WTC11 (cell line): ENCODE measurements at regions not wholly inside any gene's neighbourhood (a gene's known extent, or its start where the extent isn't known, plus 50 kb on each side); places are given as distances from the start of the nearest gene placed in this dataset.

Source experiments
- ATAC-seq: fragments of 200-7000 bp; cut with Tn5 transposase; 2 replicates; pipeline ENCODE4 v1.10.0; 2021; ENCODE audit warnings: mild to moderate bottlenecking, moderate library complexity
- CTCF ChIA-PET: fragments of 300-600 bp; sonication (Branson Sonifier 250); formaldehyde crosslinking; loops from one replicate; lab custom pipeline; 2021; ENCODE audit warnings: antibody characterized with exemption; lab: Charles Lee
- POLR2A ChIA-PET: fragments of 350-600 bp; sonication (Branson Sonifier 250); formaldehyde crosslinking; loops from one replicate; lab custom pipeline; 2021; ENCODE audit warnings: antibody characterized with exemption; lab: Charles Lee
- DNase-seq: peaks from one replicate; pipeline ENCODE4 v3.0.0; 2021; ENCODE audit warnings: low spot score
- H3K27ac Mint-ChIP-seq: 2 replicates; pipeline ENCODE4 v1.8.0; 2021; ENCODE audit warnings: mixed read lengths
- H3K27me3 Mint-ChIP-seq: 2 replicates; pipeline ENCODE4 v1.8.0; 2021; ENCODE audit warnings: low read depth, mild to moderate bottlenecking, moderate library complexity, mixed read lengths
- H3K36me3 Mint-ChIP-seq: 2 replicates; pipeline ENCODE4 v1.8.0; 2021; ENCODE audit warnings: mixed read lengths
- H3K4me1 Mint-ChIP-seq: 2 replicates; pipeline ENCODE4 v1.8.0; 2022; ENCODE audit warnings: mixed read lengths
- H3K4me3 Mint-ChIP-seq: 2 replicates; pipeline ENCODE4 v1.8.0; 2021; ENCODE audit warnings: mild to moderate bottlenecking, moderate library complexity, mixed read lengths
- H3K9me3 Mint-ChIP-seq: 2 replicates; pipeline ENCODE4 v1.8.0; 2021; ENCODE audit warnings: mixed read lengths
- E2F4 ChIP-seq: sonication (generic); formaldehyde crosslinking; IDR thresholded peaks from 2 replicates; pipeline ENCODE4 v1.8.1; 2022; ENCODE audit warnings: low read depth, mild to moderate bottlenecking, moderate library complexity, missing genetic modification reagents, borderline replicate concordance
- EMX1 ChIP-seq: fragments of 250-450 bp; sonication (Bioruptor Pico); IDR thresholded peaks from 2 replicates; pipeline ENCODE4 v1.8.0; 2021; ENCODE audit warnings: mild to moderate bottlenecking
- ETV6 ChIP-seq: sonication (generic); formaldehyde crosslinking; IDR thresholded peaks from 2 replicates; pipeline ENCODE4 v1.8.1; 2022; ENCODE audit warnings: mild to moderate bottlenecking, missing genetic modification reagents
- FOXK1 ChIP-seq: sonication (generic); formaldehyde crosslinking; IDR thresholded peaks from 2 replicates; pipeline ENCODE4 v1.8.0; 2022; ENCODE audit warnings: mild to moderate bottlenecking, moderate library complexity, missing genetic modification reagents
- GABPB1 ChIP-seq: sonication (generic); formaldehyde crosslinking; IDR thresholded peaks from 2 replicates; pipeline ENCODE4 v1.8.1; 2023; ENCODE audit warnings: mild to moderate bottlenecking, missing genetic modification reagents
- IRF1 ChIP-seq: sonication (generic); formaldehyde crosslinking; IDR thresholded peaks from 2 replicates; pipeline ENCODE4 v1.8.0; 2023; ENCODE audit warnings: missing genetic modification reagents
- KAT7 ChIP-seq: sonication (generic); formaldehyde crosslinking; IDR thresholded peaks from 2 replicates; pipeline ENCODE4 v1.8.1; 2023; ENCODE audit warnings: missing genetic modification reagents, mild to moderate bottlenecking, borderline replicate concordance
- NFYB ChIP-seq: sonication (generic); formaldehyde crosslinking; conservative IDR thresholded peaks from 2 replicates; pipeline ENCODE4 v1.8.0; 2022; ENCODE audit warnings: low read depth, missing genetic modification reagents
- NR1H2 ChIP-seq: sonication (generic); formaldehyde crosslinking; IDR thresholded peaks from 2 replicates; pipeline ENCODE4 v1.9.0; 2021; ENCODE audit warnings: mild to moderate bottlenecking, moderate library complexity, missing genetic modification reagents
- NR3C1 ChIP-seq: sonication (generic); formaldehyde crosslinking; conservative IDR thresholded peaks from 2 replicates; pipeline ENCODE4 v1.8.1; 2023; ENCODE audit warnings: low read depth, mild to moderate bottlenecking, missing genetic modification reagents
- OVOL2 ChIP-seq: fragments of 250-450 bp; sonication (Bioruptor Pico); IDR thresholded peaks from 2 replicates; pipeline ENCODE4 v1.9.0; 2021; ENCODE audit warnings: mild to moderate bottlenecking, borderline replicate concordance
- RELA ChIP-seq: sonication (generic); formaldehyde crosslinking; IDR thresholded peaks from 2 replicates; pipeline ENCODE4 v1.8.1; 2022; ENCODE audit warnings: missing genetic modification reagents, mild to moderate bottlenecking, borderline replicate concordance
- RORB ChIP-seq: fragments of 250-450 bp; sonication (Bioruptor Pico); IDR thresholded peaks from 2 replicates; pipeline ENCODE4 v1.9.0; 2021; ENCODE audit warnings: mild to moderate bottlenecking
- SOX15 ChIP-seq: fragments of 250-450 bp; sonication (Bioruptor Pico); IDR thresholded peaks from 2 replicates; pipeline ENCODE4 v1.9.0; 2021; ENCODE audit warnings: mild to moderate bottlenecking
- TP53 ChIP-seq: sonication (generic); formaldehyde crosslinking; IDR thresholded peaks from 2 replicates; pipeline ENCODE4 v1.8.1; 2023; ENCODE audit warnings: mild to moderate bottlenecking, missing genetic modification reagents
- USF2 ChIP-seq: sonication (generic); formaldehyde crosslinking; IDR thresholded peaks from 2 replicates; pipeline ENCODE4 v1.8.1; 2023; ENCODE audit warnings: mild to moderate bottlenecking, missing genetic modification reagents, moderate library complexity
- ZNF281 ChIP-seq: sonication (generic); formaldehyde crosslinking; IDR thresholded peaks from 2 replicates; pipeline ENCODE4 v1.8.0; 2023; ENCODE audit warnings: mild to moderate bottlenecking, missing genetic modification reagents
- ZNF317 ChIP-seq: sonication (generic); formaldehyde crosslinking; IDR thresholded peaks from 2 replicates; pipeline ENCODE4 v1.8.1; 2023; ENCODE audit warnings: low read depth, mild to moderate bottlenecking, moderate library complexity, missing genetic modification reagents, borderline replicate concordance
- TF ChIP-seq, protein P1 (sequence below): fragments of 250-450 bp; sonication (Bioruptor Pico); IDR thresholded peaks from 2 replicates; pipeline ENCODE4 v1.9.0; 2021; ENCODE audit warnings: moderate library complexity, mild to moderate bottlenecking, inconsistent platforms, borderline replicate concordance
- TF ChIP-seq, protein P2 (sequence below): fragments of 250-450 bp; sonication (Bioruptor Pico); IDR thresholded peaks from 2 replicates; pipeline ENCODE4 v1.8.0; 2021; ENCODE audit warnings: mild to moderate bottlenecking

DNA sequence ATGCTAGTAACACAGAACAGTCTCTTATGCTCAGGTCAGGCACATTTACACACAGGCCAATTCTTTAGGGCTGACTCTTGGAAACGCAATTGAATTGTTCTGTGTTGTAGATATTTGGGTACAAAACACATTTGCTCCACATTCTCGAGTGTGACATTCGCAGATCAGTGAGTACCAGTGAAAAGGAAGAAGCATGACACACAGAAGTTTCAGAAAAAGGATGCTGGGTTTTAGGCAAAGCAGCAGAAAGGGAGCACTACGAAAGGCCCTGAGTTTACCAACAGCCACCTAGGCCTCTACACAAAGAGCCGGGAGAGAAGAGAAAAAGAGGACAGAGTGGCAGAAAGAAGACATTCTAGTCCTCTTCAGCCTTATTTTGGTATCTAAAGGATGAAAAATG is 254.4 kb upstream of the BTG1 start:
- ATAC-seq: no peak
- peaks cover 21% of the 10 kb centered on the region for H3K9me3 Mint-ChIP-seq
- peaks cover 2% of the 10 kb centered on the region for H3K36me3 Mint-ChIP-seq
- ChIA-PET POLR2A (no interaction called here), CTCF (no interaction called here)
- peaks cover 11% of the 10 kb centered on the region; the same call in 1 of the 2 replicates for H3K4me1 Mint-ChIP-seq
- no peaks in the 10 kb centered on the region for H3K27me3 Mint-ChIP-seq
- no peak for DNase-seq
- H3K27ac Mint-ChIP-seq: no peak overlapping the region
- no peak overlapping the region for H3K4me3 Mint-ChIP-seq
- TF ChIP-seq ZNF317 (CRISPR knock-in tag) (no peak), OVOL2 (CRISPR knock-in tag) (no peak), IRF1 (CRISPR knock-in tag) (no peak), E2F4 (CRISPR knock-in tag) (no peak), USF2 (CRISPR knock-in tag) (no peak), NR3C1 (CRISPR knock-in tag) (no peak), RELA (CRISPR knock-in tag) (no peak), ZNF281 (CRISPR knock-in tag) (no peak), FOXK1 (CRISPR knock-in tag) (no peak), ETV6 (CRISPR knock-in tag) (no peak), EMX1 (no peak), NFYB (CRISPR knock-in tag) (no peak), GABPB1 (CRISPR knock-in tag) (no peak), KAT7 (no peak), TP53 (CRISPR knock-in tag) (no peak), RORB (CRISPR knock-in tag) (no peak), NR1H2 (CRISPR knock-in tag) (no peak), SOX15 (CRISPR knock-in tag) (no peak)
- TF ChIP-seq, protein P1, sequence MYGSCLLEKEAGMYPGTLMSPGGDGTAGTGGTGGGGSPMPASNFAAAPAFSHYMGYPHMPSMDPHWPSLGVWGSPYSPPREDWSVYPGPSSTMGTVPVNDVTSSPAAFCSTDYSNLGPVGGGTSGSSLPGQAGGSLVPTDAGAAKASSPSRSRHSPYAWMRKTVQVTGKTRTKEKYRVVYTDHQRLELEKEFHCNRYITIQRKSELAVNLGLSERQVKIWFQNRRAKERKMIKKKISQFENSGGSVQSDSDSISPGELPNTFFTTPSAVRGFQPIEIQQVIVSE (CRISPR knock-in tag): no peak
- TF ChIP-seq, protein P2, sequence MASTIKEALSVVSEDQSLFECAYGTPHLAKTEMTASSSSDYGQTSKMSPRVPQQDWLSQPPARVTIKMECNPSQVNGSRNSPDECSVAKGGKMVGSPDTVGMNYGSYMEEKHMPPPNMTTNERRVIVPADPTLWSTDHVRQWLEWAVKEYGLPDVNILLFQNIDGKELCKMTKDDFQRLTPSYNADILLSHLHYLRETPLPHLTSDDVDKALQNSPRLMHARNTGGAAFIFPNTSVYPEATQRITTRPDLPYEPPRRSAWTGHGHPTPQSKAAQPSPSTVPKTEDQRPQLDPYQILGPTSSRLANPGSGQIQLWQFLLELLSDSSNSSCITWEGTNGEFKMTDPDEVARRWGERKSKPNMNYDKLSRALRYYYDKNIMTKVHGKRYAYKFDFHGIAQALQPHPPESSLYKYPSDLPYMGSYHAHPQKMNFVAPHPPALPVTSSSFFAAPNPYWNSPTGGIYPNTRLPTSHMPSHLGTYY (CRISPR knock-in tag): no peak
